Dendritic cell treated with granulocyte-macrophage colony-stimulating factor and Interleukin-4, amounts not matched to agents 40 ng/mL and 50 ng/mL, for 4 days (primary cell): ENCODE measurements at regions not wholly inside any gene's neighbourhood (a gene's known extent, or its start where the extent isn't known, plus 50 kb on each side); places are given as distances from the start of the nearest gene placed in this dataset.

Experiments
- H3K27ac Mint-ChIP-seq: one replicate; pipeline ENCODE4 v1.8.0; 2022; ENCODE audit warnings: mild to moderate bottlenecking, mixed read lengths
- H3K27me3 Mint-ChIP-seq: one replicate; pipeline ENCODE4 v1.8.0; 2022; ENCODE audit warnings: mild to moderate bottlenecking, mixed read lengths
- H3K36me3 Mint-ChIP-seq: one replicate; pipeline ENCODE4 v1.8.0; 2022; ENCODE audit warnings: low read depth, mixed read lengths
- H3K4me1 Mint-ChIP-seq: one replicate; pipeline ENCODE4 v1.8.0; 2022; ENCODE audit warnings: low read depth, mixed read lengths
- H3K4me3 Mint-ChIP-seq: one replicate; pipeline ENCODE4 v1.8.0; 2022; ENCODE audit warnings: mild to moderate bottlenecking, moderate library complexity, mixed read lengths
- H3K9me3 Mint-ChIP-seq: one replicate; pipeline ENCODE4 v1.8.0; 2022; ENCODE audit warnings: mixed read lengths
- intact Hi-C: fragments of 100-400 bp; cut with micrococcal nuclease; formaldehyde crosslinking; loops from one replicate; pipeline ENCODE4 v1.15.0; 2022

DNA sequence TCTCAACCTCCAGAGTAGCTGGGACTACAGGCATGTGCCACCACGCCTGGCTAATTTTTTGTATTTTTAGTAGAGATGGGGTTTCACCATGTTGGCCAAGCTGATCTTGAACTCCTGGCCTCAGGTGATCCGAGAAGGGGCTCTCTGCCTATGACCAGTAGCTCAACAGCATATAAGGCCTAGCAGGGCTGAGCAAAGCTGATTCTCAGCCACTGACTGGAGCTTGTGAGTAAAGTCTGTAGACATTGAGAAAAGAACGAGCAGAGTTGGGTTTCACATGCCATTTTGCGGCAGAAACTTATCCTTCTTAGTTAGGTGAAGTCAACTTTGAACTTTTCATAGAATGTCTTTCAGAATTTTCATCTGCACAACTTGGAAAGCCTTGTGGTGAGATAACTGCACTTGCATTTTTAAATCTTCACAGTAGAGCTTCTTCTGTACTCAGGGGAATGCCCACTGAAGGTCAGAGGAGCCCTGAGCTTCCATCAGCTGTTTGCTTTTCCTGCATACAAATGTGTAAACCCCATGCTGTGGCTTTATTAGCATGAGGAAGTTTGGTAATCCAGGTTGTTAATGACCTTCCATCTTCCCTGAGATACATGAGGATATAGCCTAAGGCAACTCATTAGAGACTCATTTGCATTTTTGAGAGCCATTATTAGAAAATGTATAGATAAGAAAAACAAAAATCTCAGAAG lies 602.4 kb downstream of the METTL4 start:
- Mint-ChIP-seq H3K9me3 (no peaks in the 10 kb centered on the region), H3K36me3 (no peaks in the 10 kb centered on the region), H3K27ac (no peak overlapping the region), H3K27me3 (no peaks in the 10 kb centered on the region), H3K4me3 (no peak overlapping the region), H3K4me1 (no peaks in the 10 kb centered on the region)
- intact Hi-C loops = no loop called here

DNA sequence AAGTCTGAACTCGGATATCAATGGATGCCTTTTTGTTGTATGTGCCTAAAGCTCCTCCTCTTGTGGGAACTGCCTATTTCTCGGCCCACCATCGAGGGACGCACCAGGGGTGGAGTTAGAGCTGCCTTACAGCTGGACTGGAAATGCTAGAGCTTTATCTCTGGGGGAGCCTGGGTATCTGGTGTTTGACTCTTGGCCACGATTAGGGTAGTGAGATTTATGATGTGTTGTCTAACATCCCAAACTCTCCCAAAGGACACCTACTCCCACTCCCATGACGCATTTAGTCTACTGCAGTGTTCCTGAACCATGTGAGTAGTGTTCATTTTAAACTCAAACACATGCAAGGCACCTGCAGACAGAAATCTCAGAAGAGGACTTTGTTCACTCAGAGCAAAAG lies 594.8 kb downstream of the METTL4 start:
- H3K4me3 Mint-ChIP-seq = no peak overlapping the region
- no peaks in the 10 kb centered on the region for H3K36me3 Mint-ChIP-seq
- H3K4me1 Mint-ChIP-seq = no peaks in the 10 kb centered on the region
- intact Hi-C loops = no loop called here
- H3K9me3 Mint-ChIP-seq = no peaks in the 10 kb centered on the region
- H3K27me3 Mint-ChIP-seq = no peaks in the 10 kb centered on the region
- no peak overlapping the region for H3K27ac Mint-ChIP-seq

DNA sequence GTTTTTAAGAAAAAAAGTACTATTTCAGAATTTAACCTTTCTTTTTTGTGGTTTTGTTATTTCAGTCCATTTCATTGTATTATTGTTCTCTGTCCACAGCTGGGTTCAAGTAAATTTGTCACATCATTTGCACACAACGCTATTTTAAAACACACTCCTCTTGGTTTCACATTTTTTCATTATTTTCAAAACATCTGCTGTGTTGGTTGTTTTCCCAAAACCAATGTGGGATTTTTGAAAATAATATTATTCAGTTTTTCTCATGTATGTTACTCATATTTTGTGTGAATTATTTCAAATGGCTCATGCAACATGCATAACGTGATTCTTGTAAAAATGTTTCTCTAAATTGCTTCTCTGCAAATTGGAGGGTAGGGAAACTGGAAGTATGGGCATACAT lies 589.2 kb downstream of the METTL4 start:
- Mint-ChIP-seq H3K9me3 (no peaks in the 10 kb centered on the region), H3K36me3 (no peaks in the 10 kb centered on the region), H3K4me1 (no peaks in the 10 kb centered on the region), H3K27ac (no peak overlapping the region), H3K4me3 (no peak overlapping the region), H3K27me3 (no peaks in the 10 kb centered on the region)
- intact Hi-C loops = no loop called here

DNA sequence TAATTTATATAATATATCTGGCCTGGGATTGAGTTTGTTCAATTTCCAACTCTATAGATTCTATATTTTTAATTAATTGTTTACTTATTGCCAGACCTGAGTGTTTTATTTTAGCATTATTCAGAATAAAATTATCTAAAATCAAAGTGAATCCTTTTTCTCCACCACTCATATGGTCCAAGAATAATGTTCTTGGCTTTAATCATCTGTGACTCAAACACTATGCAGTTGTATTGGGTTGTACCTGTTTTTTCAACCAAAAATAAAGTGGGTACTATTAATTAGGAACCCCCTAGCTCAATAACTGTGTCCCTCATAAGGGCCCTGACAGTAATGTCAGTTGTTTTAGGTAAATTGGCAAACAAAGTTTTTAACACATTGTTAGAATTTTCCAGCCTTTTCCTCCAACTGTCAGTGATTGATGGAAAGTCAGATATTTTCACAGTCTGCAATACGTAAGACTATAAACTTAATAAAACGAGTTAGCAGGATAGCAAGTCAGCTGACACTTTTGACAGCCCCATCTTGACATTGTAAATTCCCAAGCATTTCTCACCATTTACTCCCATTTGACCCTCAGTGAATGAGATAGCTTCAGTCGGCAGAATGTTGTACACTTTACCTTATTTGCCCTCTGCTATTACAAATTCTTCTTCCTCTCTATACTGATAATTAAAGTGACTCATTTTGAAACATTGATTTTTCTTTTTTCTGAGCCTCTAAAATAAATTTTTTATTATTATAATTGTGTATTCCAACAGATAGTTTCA lies 587.4 kb downstream of the METTL4 start:
- Mint-ChIP-seq H3K36me3 (no peaks in the 10 kb centered on the region), H3K27me3 (no peaks in the 10 kb centered on the region), H3K27ac (no peak overlapping the region), H3K4me3 (no peak overlapping the region), H3K9me3 (no peaks in the 10 kb centered on the region), H3K4me1 (no peaks in the 10 kb centered on the region)
- intact Hi-C loops = no loop called here

DNA sequence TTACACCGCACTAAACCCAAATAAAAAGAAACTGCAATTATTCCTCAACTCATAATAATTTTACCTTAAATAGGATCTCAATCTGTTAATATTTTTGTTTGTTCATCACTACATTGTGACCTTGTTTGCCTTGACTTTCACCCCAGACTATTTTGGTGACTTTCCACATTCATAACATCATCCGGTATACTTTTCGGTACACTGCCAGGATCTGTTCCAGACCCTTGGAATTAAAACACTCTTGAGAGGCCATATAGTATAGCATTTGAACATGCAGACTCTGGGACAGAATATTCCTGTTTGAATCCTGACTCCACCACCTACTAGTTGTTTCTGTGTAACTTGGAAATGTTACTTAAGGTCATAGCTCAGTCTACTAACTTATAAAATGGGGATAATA lies 577.4 kb downstream of the METTL4 start:
- Mint-ChIP-seq H3K36me3 (no peaks in the 10 kb centered on the region), H3K27ac (no peak overlapping the region), H3K4me1 (no peaks in the 10 kb centered on the region), H3K27me3 (no peaks in the 10 kb centered on the region), H3K4me3 (no peak overlapping the region), H3K9me3 (no peaks in the 10 kb centered on the region)
- intact Hi-C loops = no loop called here

DNA sequence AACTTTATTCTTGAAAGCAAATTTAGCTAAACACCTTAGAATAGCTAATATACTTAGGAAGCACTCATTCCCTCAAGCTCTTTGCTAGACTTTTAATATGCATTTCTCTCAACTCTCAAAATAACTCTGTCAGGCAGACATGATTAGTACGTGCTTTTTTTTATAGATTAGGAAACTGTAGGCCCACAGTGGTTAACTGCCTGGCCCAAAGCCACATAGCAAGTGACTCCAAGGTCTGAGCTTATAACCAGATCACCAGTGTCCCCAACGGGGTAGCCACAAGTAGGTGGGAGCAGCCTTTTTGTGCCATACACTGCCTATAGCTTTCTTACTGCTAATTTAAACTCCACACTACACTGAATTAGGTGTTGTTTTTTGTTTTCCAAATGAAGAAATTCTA lies 576.8 kb downstream of the METTL4 start:
- no peaks in the 10 kb centered on the region for H3K36me3 Mint-ChIP-seq
- intact Hi-C loops = no loop called here
- no peaks in the 10 kb centered on the region for H3K9me3 Mint-ChIP-seq
- H3K27ac Mint-ChIP-seq = no peak overlapping the region
- H3K4me1 Mint-ChIP-seq = no peaks in the 10 kb centered on the region
- H3K4me3 Mint-ChIP-seq = no peak overlapping the region
- no peaks in the 10 kb centered on the region for H3K27me3 Mint-ChIP-seq

DNA sequence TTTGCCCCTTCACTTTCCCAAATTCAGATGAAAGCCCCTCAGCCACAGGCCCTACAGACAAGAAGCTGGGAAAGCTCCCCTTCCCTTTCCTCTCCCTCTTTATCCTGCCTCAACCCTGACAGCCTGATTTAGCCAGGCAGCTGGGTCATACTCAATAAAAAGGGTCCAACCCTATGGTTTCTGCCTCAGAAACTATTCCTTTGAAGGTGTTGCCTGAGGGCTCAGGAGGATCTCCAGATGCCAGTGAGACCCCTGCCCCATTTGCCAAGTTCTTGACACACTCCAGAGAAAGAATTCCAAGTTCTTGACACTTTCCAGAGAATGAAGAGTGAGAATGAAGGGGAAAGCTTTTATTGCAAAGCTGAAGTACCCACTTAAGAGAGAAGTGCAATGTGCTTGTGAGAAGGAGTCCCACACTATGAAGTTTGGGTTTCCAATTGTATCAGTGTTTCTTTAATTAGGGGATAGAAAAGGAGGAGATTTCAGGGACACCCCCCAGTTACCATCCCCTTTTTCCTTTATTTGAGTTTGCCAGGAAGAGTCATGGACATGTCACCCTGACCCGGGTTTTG lies 576.2 kb downstream of the METTL4 start:
- no peak overlapping the region for H3K4me3 Mint-ChIP-seq
- H3K36me3 Mint-ChIP-seq = no peaks in the 10 kb centered on the region
- no peaks in the 10 kb centered on the region for H3K9me3 Mint-ChIP-seq
- H3K27ac Mint-ChIP-seq = no peak overlapping the region
- intact Hi-C loops = no loop called here
- H3K27me3 Mint-ChIP-seq = no peaks in the 10 kb centered on the region
- H3K4me1 Mint-ChIP-seq = no peaks in the 10 kb centered on the region

DNA sequence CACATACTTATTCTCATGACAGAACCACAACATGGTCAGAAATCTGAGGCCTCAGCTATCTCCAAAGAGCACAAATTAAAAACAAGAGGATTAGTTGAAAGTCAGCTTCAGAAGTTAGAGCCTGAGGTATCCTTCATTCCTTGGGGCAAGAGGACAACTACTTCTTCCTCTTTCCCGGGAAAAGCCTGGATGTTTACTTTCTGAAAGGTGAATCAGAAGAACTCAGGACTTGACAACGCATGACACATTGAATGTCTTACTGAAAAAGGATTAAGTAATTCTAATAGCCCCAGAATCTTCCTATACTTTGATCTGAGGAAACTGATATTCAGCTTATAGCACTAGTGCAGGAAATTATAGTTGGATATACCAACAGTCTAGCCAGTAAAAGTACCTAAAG lies 573.2 kb downstream of the METTL4 start:
- intact Hi-C loops = no loop called here
- Mint-ChIP-seq H3K9me3 (no peaks in the 10 kb centered on the region), H3K4me1 (no peaks in the 10 kb centered on the region), H3K27me3 (no peaks in the 10 kb centered on the region), H3K27ac (no peak overlapping the region), H3K4me3 (no peak overlapping the region), H3K36me3 (no peaks in the 10 kb centered on the region)

DNA sequence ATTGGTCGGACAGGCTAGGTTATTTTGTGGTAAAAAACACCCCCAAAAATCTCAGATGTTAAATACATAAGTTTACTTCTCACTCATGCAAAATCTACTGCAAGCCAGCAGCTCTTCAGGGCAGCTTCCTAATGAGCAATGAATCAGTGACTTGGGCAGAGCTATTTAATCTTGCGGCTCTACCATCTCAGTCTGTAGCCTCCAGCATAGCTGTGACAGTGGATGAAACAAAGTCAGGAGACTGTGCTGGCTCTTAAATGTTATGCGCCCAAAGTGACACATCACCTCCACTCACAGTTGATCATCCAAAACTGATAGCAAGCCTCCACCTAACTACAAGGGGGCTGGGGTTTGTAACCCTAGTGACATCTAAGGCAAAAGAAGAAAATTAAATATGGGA lies 571.9 kb downstream of the METTL4 start:
- Mint-ChIP-seq H3K36me3 (no peaks in the 10 kb centered on the region), H3K4me1 (no peaks in the 10 kb centered on the region)

DNA sequence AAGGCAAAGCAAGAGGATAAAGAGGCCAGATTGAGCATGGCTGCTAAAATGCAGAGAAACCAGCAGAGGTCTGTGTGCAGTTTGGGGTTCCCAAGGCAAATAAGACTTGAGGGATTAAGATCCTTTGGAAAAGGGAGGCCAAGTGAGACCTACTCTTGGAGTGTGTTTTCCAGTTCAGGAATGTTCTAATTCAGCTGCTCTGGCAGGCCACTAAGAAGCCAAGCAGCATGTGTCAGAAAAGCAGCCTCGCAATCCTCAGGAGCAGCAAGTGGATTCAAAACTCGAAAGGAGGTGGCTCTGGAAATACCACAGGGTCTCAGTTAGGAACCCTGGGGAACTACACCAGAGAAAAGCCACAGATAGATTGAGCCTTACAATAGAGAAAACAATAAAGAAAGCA lies 569.2 kb downstream of the METTL4 start:
- intact Hi-C loops = no loop called here
- Mint-ChIP-seq H3K27ac (no peak overlapping the region), H3K27me3 (no peaks in the 10 kb centered on the region), H3K36me3 (no peaks in the 10 kb centered on the region), H3K4me1 (no peaks in the 10 kb centered on the region), H3K9me3 (no peaks in the 10 kb centered on the region), H3K4me3 (no peak overlapping the region)

More for the DNA sequence above, 571.9 kb downstream of the METTL4 start:
- no peak overlapping the region for H3K27ac Mint-ChIP-seq
- H3K27me3 Mint-ChIP-seq = no peaks in the 10 kb centered on the region
- H3K4me3 Mint-ChIP-seq = no peak overlapping the region
- no peaks in the 10 kb centered on the region for H3K9me3 Mint-ChIP-seq
- intact Hi-C loops = no loop called here

DNA sequence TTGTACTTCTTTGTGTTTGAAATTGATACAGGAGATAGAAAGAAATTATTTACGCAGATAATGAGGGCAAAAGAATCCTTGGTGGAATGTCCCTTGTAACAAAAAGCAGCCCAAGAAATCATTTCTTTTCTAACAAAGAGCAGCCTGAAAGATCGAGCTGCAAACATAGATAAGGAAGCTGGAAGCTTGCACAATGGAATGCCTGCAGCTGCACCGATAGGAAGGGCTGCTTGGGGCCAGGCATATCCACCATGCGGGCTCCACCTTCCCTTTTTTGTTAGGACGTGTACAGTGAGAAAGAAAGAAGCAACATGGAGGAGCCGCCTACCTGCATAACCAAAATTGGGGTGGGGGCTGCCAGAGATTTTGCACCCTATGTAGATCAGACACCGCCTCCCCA lies 568.7 kb downstream of the METTL4 start:
- intact Hi-C loops = no loop called here

DNA sequence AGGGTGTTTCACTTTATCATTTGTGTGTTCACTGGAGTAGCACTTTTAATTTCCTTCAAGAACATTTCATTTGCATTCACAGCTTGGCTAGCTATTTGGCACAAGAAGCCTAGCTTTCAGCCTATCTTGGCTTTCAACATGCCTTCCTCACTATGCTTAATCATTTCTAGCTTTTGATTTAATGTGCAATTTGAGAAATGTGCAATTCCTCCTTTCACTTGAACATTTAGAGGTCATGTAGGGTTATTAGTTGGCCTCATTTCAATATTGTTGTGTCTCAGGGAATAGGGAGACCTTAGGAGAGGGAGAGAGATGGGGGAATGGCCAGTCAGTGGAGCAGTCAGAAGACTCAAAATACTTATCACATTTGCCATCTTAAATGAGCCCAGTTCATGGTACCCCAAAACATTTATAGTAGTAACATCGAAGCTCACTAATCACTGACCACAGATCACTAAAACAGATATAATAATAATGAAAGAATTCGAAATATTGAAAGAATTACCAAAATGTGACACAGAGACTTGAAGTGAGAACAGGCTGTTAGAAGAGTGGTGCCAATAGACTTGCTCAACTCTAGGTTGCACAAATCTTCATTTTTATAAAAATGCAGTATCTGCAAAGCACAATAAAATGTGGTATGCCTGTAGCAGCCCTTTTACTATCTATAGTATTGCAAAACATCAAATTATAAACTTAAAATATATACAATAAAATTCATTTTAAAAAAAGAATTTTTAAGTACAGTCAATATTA lies 561.2 kb downstream of the METTL4 start:
- no peak overlapping the region for H3K4me3 Mint-ChIP-seq
- no peaks in the 10 kb centered on the region for H3K36me3 Mint-ChIP-seq
- H3K4me1 Mint-ChIP-seq = no peaks in the 10 kb centered on the region
- intact Hi-C loops = no loop called here
- H3K9me3 Mint-ChIP-seq = no peaks in the 10 kb centered on the region
- H3K27ac Mint-ChIP-seq = no peak overlapping the region
- H3K27me3 Mint-ChIP-seq = no peaks in the 10 kb centered on the region

More for the DNA sequence above, 568.7 kb downstream of the METTL4 start:
- Mint-ChIP-seq H3K36me3 (no peaks in the 10 kb centered on the region), H3K9me3 (no peaks in the 10 kb centered on the region), H3K4me1 (no peaks in the 10 kb centered on the region), H3K27ac (no peak overlapping the region), H3K27me3 (no peaks in the 10 kb centered on the region), H3K4me3 (no peak overlapping the region)

DNA sequence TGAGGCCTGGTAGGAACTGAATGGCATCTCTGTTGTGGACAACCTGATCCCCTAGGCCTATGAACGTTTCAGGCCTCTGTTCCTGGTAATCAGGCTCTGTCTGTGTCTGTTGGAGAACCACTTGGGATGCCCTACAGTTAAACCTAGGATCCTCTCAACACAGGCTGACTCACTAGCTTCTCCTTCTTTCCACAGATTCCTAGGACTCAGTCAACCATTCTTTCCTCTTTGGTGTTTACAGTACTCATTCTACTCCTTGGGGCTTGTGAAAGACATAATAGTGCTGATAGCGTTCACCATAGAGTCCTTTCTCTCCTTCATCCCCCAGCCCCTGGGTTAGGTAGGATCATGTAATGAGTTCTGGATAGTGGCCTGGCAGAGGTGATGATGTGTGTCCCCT lies 544.3 kb downstream of the METTL4 start:
- Mint-ChIP-seq H3K27ac (no peak overlapping the region), H3K36me3 (no peaks in the 10 kb centered on the region), H3K4me1 (no peaks in the 10 kb centered on the region), H3K27me3 (no peaks in the 10 kb centered on the region), H3K4me3 (no peak overlapping the region), H3K9me3 (no peaks in the 10 kb centered on the region)
- intact Hi-C loops = no loop called here

DNA sequence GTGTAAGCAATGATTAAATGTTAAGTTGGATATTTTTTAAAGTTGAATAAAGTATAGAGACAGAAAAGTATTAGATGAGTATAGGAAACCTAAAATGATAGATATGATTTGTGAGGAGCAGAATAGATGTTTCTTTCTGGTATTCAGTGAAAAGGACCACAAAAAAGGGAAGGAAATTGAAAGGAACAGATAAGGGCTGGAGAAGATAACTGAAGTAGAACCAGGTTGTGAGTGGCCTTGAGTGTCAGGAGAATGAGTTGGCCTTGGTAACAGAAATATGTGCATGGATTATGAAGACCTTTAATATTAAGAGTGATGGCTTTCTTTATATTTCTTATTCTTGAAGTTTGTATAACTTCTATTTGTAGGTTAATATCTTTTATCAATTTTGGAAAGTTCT lies 543.5 kb downstream of the METTL4 start:
- H3K27ac Mint-ChIP-seq = no peak overlapping the region
- no peaks in the 10 kb centered on the region for H3K4me1 Mint-ChIP-seq

More for the DNA sequence above, 543.5 kb downstream of the METTL4 start:
- no peaks in the 10 kb centered on the region for H3K36me3 Mint-ChIP-seq
- no peaks in the 10 kb centered on the region for H3K27me3 Mint-ChIP-seq
- no peaks in the 10 kb centered on the region for H3K9me3 Mint-ChIP-seq
- intact Hi-C loops = no loop called here
- H3K4me3 Mint-ChIP-seq = no peak overlapping the region
